ENCODE measurements at regions not wholly inside any gene's neighbourhood (a gene's known extent, or its start where the extent isn't known, plus 50 kb on each side); places are given as distances from the start of the nearest gene placed in this dataset.
"Not testable (repeated sequence)": the region's sequence is repeated elsewhere in the genome, so short reads cannot be mapped to it uniquely, and the experiment has no call there.

- Mint-ChIP-seq H3K27ac (no peak overlapping the region), H3K36me3 (no peaks in the 10 kb centered on the region)
Measured at GRCh38 chr4:96993560-96993959, 1149.7 kb downstream of the STPG2 start.

DNA sequence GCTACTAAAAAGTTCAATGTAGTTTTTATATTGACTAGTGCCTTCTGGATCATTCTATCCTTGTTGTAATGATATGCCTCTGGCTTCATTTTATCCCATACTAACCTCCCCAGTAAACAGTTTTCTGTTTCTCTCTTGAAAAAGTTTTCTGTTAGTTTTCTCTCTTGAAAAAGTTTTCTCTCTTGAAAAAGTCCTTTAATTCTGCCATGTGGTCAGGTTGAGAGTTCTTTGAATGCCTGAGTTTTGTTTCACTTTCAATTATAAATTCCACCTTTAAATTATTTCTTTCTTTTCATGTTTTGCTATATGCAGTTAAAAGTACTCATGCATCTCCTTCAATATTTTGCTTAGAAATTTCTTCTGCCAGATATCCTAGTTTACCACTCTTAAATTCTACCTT is 1139.6 kb downstream of the STPG2 start:
- H3K27ac Mint-ChIP-seq: no peak overlapping the region
- H3K27me3 Mint-ChIP-seq: no peaks in the 10 kb centered on the region
- H3K4me3 Mint-ChIP-seq: no peak overlapping the region
- H3K4me1 Mint-ChIP-seq: no peaks in the 10 kb centered on the region
- CTCF ChIA-PET: no interaction called here
- no peaks in the 10 kb centered on the region for H3K36me3 Mint-ChIP-seq
- no peaks in the 10 kb centered on the region for H3K9me3 Mint-ChIP-seq
- no peak for DNase-seq

More at GRCh38 chr4:96993560-96993959, 1149.7 kb downstream of the STPG2 start:
- no peak for DNase-seq
- H3K4me1 Mint-ChIP-seq: no peaks in the 10 kb centered on the region
- H3K27me3 Mint-ChIP-seq: no peaks in the 10 kb centered on the region
- H3K4me3 Mint-ChIP-seq: no peak overlapping the region
- H3K9me3 Mint-ChIP-seq: peaks cover 2% of the 10 kb centered on the region
- CTCF ChIA-PET: no interaction called here

- H3K9me3 Mint-ChIP-seq: no peaks in the 10 kb centered on the region
- H3K36me3 Mint-ChIP-seq: no peaks in the 10 kb centered on the region
- H3K4me3 Mint-ChIP-seq: no peak overlapping the region
- no peaks in the 10 kb centered on the region for H3K4me1 Mint-ChIP-seq
- no peaks in the 10 kb centered on the region for H3K27me3 Mint-ChIP-seq
- CTCF ChIA-PET: no interaction called here
- DNase-seq: no peak
- H3K27ac Mint-ChIP-seq: no peak overlapping the region
Measured at GRCh38 chr4:97013309-97013708, 1130.0 kb downstream of the STPG2 start.

GRCh38 chr4:97013711-97014110 is 1129.6 kb downstream of the STPG2 start:
- Mint-ChIP-seq H3K27me3 (no peaks in the 10 kb centered on the region), H3K4me3 (no peak overlapping the region), H3K9me3 (no peaks in the 10 kb centered on the region), H3K27ac (no peak overlapping the region), H3K36me3 (no peaks in the 10 kb centered on the region), H3K4me1 (no peaks in the 10 kb centered on the region)
- CTCF ChIA-PET: no interaction called here
- DNase-seq: no peak

DNA sequence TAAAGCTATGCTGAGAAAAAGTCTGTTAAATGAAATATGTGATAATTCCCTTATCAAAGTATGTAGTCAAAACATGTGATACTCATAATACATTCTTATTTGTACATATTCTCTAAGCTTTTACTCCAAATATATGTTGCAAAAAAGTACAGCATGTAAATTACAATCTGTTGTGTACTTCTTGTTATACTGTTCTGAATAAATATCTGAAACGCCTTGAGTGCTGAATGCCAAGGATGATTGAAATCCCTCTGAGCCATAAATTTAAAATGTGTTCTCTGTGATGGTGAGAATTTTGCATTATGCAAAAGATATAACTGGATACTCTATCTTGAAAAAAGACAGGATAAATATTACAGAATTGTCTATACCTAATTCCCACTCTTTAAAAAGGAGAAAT is 1128.0 kb downstream of the STPG2 start:
- H3K27ac Mint-ChIP-seq: no peak overlapping the region
- no peak for DNase-seq
- no peaks in the 10 kb centered on the region for H3K27me3 Mint-ChIP-seq
- H3K36me3 Mint-ChIP-seq: no peaks in the 10 kb centered on the region
- CTCF ChIA-PET: no interaction called here
- H3K4me1 Mint-ChIP-seq: no peaks in the 10 kb centered on the region
- H3K4me3 Mint-ChIP-seq: no peak overlapping the region
- H3K9me3 Mint-ChIP-seq: peaks cover under 1% of the 10 kb centered on the region

- CTCF ChIA-PET: no interaction called here
- Mint-ChIP-seq H3K4me3 (no peak overlapping the region), H3K4me1 (no peaks in the 10 kb centered on the region), H3K27ac (no peak overlapping the region), H3K36me3 (no peaks in the 10 kb centered on the region), H3K9me3 (peaks cover 2% of the 10 kb centered on the region), H3K27me3 (no peaks in the 10 kb centered on the region)
- no peak for DNase-seq
Measured at GRCh38 chr4:97016186-97016907, 1126.9 kb downstream of the STPG2 start.

DNA sequence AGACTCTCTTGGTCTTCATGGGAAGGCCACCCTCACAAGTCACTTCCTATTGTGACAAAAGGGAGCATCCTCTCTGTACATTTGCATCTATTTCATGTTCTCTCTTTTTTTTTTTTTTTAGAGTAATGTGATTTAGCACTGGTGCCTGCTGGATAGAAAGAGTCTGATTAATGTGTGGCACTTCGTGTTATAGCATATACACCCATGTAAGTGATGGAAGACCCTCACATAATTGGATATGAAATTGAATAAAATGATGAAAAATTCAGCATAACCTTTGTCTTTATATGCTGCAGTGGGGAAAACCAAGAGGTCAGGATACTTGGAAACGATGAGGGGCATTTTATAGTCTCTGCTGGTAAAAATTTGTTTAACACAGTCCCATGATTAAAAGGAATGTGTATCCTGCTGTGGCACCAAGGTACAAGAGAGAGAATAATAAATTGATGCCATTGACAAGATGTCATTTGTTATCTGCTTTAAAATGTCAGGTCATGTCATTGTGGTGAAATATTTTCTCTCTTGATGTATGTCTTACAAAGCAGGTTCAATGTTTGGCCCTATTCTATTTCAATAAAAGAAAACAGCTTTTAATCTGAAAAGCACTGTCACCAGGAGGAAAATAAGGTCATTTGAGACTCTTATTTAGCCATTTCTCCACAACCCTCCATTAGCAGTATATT is 1115.4 kb downstream of the STPG2 start:
- Mint-ChIP-seq H3K9me3 (no peaks in the 10 kb centered on the region), H3K4me3 (no peak overlapping the region), H3K36me3 (no peaks in the 10 kb centered on the region), H3K27ac (no peak overlapping the region), H3K4me1 (no peaks in the 10 kb centered on the region), H3K27me3 (no peaks in the 10 kb centered on the region)
- CTCF ChIA-PET: no interaction called here
- no peak for DNase-seq

GRCh38 chr4:97028785-97029184 is 1114.5 kb downstream of the STPG2 start:
- no peak overlapping the region for H3K27ac Mint-ChIP-seq
- CTCF ChIA-PET: no interaction called here
- H3K4me3 Mint-ChIP-seq: no peak overlapping the region
- H3K36me3 Mint-ChIP-seq: no peaks in the 10 kb centered on the region
- DNase-seq: no peak
- H3K27me3 Mint-ChIP-seq: no peaks in the 10 kb centered on the region
- no peaks in the 10 kb centered on the region for H3K9me3 Mint-ChIP-seq
- H3K4me1 Mint-ChIP-seq: no peaks in the 10 kb centered on the region

- H3K36me3 Mint-ChIP-seq, H3K4me1 Mint-ChIP-seq, H3K4me3 Mint-ChIP-seq, H3K27ac Mint-ChIP-seq, DNase-seq, CTCF ChIA-PET, H3K27me3 Mint-ChIP-seq, H3K9me3 Mint-ChIP-seq: not testable (repeated sequence)
Measured at GRCh38 chr4:97037411-97038145, 1105.7 kb downstream of the STPG2 start.

- no peak overlapping the region for H3K27ac Mint-ChIP-seq
- CTCF ChIA-PET: no interaction called here
Measured at GRCh38 chr4:97038146-97038516, 1105.1 kb downstream of the STPG2 start.

DNA sequence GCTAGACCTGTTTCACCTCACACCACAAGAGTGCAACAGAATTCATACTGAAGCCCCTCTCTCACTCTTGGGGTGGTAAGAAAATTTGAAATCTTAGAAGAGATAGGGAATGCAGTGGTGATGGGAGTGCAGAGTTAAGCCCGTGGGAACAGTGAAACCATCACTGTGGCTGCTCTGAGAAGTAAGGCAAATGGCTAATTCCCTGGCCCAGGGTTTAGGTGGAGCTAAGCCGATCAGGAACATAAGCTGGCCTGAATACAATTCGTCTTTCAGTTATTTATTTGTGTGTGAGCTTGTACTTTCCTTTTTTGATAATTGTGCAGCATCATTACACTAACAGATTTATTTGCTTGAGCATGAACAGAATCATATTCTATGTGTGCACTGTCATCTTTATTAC is 1070.6 kb downstream of the STPG2 start:
- Mint-ChIP-seq H3K4me3 (no peak overlapping the region), H3K9me3 (no peaks in the 10 kb centered on the region), H3K36me3 (no peaks in the 10 kb centered on the region), H3K4me1 (no peaks in the 10 kb centered on the region), H3K27ac (no peak overlapping the region), H3K27me3 (no peaks in the 10 kb centered on the region)
- CTCF ChIA-PET: no interaction called here
- DNase-seq: no peak

More at GRCh38 chr4:97038146-97038516, 1105.1 kb downstream of the STPG2 start:
- no peak for DNase-seq
- Mint-ChIP-seq H3K36me3 (no peaks in the 10 kb centered on the region), H3K27me3 (no peaks in the 10 kb centered on the region), H3K4me3 (no peak overlapping the region), H3K4me1 (no peaks in the 10 kb centered on the region), H3K9me3 (peaks cover 2% of the 10 kb centered on the region)

- Mint-ChIP-seq H3K4me1 (no peaks in the 10 kb centered on the region), H3K27ac (no peak overlapping the region), H3K9me3 (no peaks in the 10 kb centered on the region), H3K27me3 (no peaks in the 10 kb centered on the region), H3K4me3 (no peak overlapping the region), H3K36me3 (no peaks in the 10 kb centered on the region)
- CTCF ChIA-PET: no interaction called here
- DNase-seq: no peak
Measured at GRCh38 chr4:97073194-97073593, 1070.1 kb downstream of the STPG2 start.

GRCh38 chr4:97074531-97074930 is 1068.7 kb downstream of the STPG2 start:
- H3K27ac Mint-ChIP-seq: no peak overlapping the region
- CTCF ChIA-PET: no interaction called here
- no peaks in the 10 kb centered on the region for H3K4me1 Mint-ChIP-seq
- no peaks in the 10 kb centered on the region for H3K9me3 Mint-ChIP-seq
- no peaks in the 10 kb centered on the region for H3K27me3 Mint-ChIP-seq
- DNase-seq: no peak
- no peaks in the 10 kb centered on the region for H3K36me3 Mint-ChIP-seq
- no peak overlapping the region for H3K4me3 Mint-ChIP-seq

DNA sequence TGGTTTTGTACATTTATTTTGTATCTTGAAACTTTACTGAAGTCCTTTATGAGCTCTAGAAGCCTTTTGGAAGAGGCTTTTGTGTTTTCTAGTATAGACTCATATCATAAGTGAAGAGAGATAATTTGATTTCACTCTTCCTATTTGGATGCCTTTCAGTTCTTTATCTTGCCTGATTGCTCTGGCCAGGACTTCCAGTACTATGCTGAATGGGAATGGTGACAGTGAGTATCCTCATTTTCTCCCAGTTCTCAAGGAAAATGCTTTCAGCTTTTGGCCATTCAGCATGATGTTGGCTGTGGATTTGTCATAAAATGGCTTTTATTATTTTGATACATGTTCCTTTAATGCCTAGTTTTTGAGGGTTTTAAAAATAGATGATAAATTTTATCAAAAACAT is 1061.3 kb downstream of the STPG2 start:
- Mint-ChIP-seq H3K4me1 (no peaks in the 10 kb centered on the region), H3K9me3 (peaks cover 2% of the 10 kb centered on the region), H3K27me3 (no peaks in the 10 kb centered on the region), H3K36me3 (no peaks in the 10 kb centered on the region), H3K4me3 (no peak overlapping the region), H3K27ac (no peak overlapping the region)
- DNase-seq: no peak
- CTCF ChIA-PET: no interaction called here

DNA sequence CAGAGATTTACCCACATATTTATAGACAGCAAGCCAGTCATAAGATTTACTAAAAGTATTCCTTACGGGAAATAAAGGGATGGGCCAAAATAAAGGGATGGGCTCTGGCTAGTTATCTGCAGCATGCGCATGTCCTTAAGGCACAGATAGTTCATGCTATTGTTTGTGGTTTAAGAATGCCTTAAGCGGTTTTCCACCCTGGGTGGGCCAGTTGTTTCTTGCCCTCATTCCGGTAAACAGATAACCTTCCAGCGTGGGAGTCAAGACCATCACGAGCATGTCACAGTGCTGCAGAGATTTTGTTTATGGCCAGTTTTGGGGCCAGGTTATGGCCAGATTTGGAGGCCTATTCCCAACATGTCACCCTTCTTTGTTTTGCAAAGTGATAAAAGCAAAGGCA is 1046.2 kb downstream of the STPG2 start:
- H3K4me3 Mint-ChIP-seq, CTCF ChIA-PET, H3K27ac Mint-ChIP-seq, DNase-seq, H3K4me1 Mint-ChIP-seq, H3K36me3 Mint-ChIP-seq, H3K27me3 Mint-ChIP-seq, H3K9me3 Mint-ChIP-seq: not testable (repeated sequence)
